Calu3 (cell line): ENCODE measurements at regions not wholly inside any gene's neighbourhood (a gene's known extent, or its start where the extent isn't known, plus 50 kb on each side); places are given as distances from the start of the nearest gene placed in this dataset.

ENCODE experiments used
- BruUV-seq: library from RNA; stranded (reverse); fragments of 400-500 nt; replicated peaks from 2 replicates; lab custom pipeline; 2021; lab: Mats Ljungman, UMichigan
- CTCF ChIA-PET: fragments of 300-600 bp; sonication (Branson Sonifier 250); formaldehyde crosslinking; loops from one replicate; lab custom pipeline; 2022; ENCODE audit warnings: antibody characterized with exemption; lab: Charles Lee
- DNase-seq: peaks from one replicate; pipeline ENCODE4 v3.0.0; 2022
- H3K27ac Mint-ChIP-seq: one replicate; pipeline ENCODE4 v1.8.0; 2022; ENCODE audit warnings: mixed read lengths; ENCODE audit not compliant: unreplicated experiment
- H3K27me3 Mint-ChIP-seq: one replicate; pipeline ENCODE4 v1.8.0; 2022; ENCODE audit warnings: mixed read lengths; ENCODE audit not compliant: unreplicated experiment
- H3K36me3 Mint-ChIP-seq: one replicate; pipeline ENCODE4 v1.8.0; 2022; ENCODE audit warnings: mild to moderate bottlenecking, moderate library complexity, mixed read lengths; ENCODE audit not compliant: insufficient read depth, unreplicated experiment
- H3K4me1 Mint-ChIP-seq: one replicate; pipeline ENCODE4 v1.8.0; 2022; ENCODE audit warnings: mild to moderate bottlenecking, low read depth, mixed read lengths; ENCODE audit not compliant: unreplicated experiment
- H3K4me3 Mint-ChIP-seq: one replicate; pipeline ENCODE4 v1.8.0; 2022; ENCODE audit warnings: mild to moderate bottlenecking, low read depth, moderate library complexity, mixed read lengths; ENCODE audit not compliant: unreplicated experiment
- H3K9me3 Mint-ChIP-seq: one replicate; pipeline ENCODE4 v1.8.0; 2022; ENCODE audit warnings: low read depth, mixed read lengths; ENCODE audit not compliant: unreplicated experiment
- intact Hi-C: fragments of 100-400 bp; cut with micrococcal nuclease; formaldehyde crosslinking; loops from one replicate; pipeline ENCODE4 v1.10.0; 2022; ENCODE audit not compliant: unreplicated experiment
- TF ChIP-seq, protein P1 (sequence below): fragments of 200-600 bp; IDR thresholded peaks from one replicate; pipeline ENCODE4 v1.8.0; 2022; ENCODE audit warnings: antibody characterized with exemption; ENCODE audit not compliant: unreplicated experiment

DNA sequence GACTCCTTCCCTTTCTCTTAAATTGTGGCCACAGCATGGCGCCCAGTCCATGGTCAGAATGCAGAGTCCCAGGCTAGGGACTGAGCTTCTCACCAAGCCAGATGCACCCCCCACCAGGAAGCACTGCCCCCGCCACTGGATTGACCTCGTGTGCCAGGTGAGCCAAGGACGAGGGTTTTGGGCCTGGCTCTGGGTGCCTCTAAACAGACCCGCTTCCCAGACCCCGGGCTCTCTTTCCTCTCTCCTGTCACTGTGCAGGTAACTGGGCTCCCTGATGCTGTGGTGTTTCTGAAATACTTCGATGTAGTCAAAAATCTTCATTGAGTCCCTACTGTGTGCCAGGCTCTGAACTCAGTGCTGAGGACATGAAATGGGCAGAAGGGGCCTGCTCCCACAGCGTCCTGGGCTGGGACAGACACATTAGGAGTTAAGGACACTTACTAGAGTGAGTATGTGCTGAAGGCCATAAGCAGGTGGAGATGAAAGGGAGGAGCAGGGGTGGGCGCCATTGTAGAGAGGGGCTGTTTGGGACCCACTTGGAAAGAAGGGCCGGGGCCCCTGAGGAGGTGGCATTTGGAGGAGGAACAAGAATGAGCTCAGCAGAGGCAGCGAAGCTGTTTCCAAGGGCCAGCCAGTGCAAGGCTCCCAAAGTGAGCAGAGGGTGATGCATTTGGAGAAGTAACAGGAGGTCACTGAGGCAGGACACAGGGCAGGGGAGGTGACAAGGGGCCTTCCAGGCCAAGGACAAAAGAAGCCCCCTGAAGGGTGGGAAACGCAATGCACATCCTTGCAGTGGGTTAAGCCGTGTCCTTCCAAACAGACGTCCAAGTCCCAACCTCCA is 217.1 kb downstream of the ANKRD60 start:
- TF ChIP-seq, protein P1, sequence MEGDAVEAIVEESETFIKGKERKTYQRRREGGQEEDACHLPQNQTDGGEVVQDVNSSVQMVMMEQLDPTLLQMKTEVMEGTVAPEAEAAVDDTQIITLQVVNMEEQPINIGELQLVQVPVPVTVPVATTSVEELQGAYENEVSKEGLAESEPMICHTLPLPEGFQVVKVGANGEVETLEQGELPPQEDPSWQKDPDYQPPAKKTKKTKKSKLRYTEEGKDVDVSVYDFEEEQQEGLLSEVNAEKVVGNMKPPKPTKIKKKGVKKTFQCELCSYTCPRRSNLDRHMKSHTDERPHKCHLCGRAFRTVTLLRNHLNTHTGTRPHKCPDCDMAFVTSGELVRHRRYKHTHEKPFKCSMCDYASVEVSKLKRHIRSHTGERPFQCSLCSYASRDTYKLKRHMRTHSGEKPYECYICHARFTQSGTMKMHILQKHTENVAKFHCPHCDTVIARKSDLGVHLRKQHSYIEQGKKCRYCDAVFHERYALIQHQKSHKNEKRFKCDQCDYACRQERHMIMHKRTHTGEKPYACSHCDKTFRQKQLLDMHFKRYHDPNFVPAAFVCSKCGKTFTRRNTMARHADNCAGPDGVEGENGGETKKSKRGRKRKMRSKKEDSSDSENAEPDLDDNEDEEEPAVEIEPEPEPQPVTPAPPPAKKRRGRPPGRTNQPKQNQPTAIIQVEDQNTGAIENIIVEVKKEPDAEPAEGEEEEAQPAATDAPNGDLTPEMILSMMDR, result no peak
- no peak for DNase-seq
- peak overlapping the region; percentile 55 for H3K27ac Mint-ChIP-seq
- peaks cover 25% of the 10 kb centered on the region for H3K36me3 Mint-ChIP-seq
- H3K27me3 Mint-ChIP-seq, result no peaks in the 10 kb centered on the region
- intact Hi-C loops, result no loop called here
- peaks cover 50% of the 10 kb centered on the region for H3K4me1 Mint-ChIP-seq
- CTCF ChIA-PET, result interaction anchor here (0.5 to 1.8 kb wide), 3 partner anchors 12 to 389 kb away, joined by 3 to 5 read pairs (median 3); no protein-coding TSS in a partner anchor
- peaks cover 3% of the 10 kb centered on the region for H3K9me3 Mint-ChIP-seq
- no peak overlapping the region for H3K4me3 Mint-ChIP-seq
- BruUV-seq, result no TSS peak

DNA sequence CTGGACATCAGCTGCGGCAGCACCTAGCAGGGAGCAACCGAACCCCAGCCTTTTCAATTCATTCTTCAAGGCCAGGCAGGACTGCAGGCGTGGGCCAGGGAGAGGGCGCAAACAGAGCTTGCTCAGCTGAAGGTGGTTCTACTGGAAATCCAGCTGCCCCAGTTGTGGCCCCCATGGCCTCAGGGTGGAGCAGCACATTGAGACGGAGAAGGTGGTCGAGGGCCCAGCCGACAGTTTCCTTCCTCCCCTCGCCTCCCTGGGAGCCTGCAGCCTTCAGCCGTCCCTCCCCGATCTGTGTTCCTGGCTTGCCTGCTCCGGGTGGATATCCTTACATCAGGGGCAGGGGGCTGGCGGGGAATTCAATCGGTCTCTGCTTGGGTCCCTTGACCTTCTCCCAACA is 217.8 kb downstream of the ANKRD60 start:
- H3K9me3 Mint-ChIP-seq, result peaks cover 1% of the 10 kb centered on the region
- TF ChIP-seq, protein P1, result no peak
- CTCF ChIA-PET, result interaction anchor here (0.5 to 1.8 kb wide), 3 partner anchors 11 to 388 kb away, joined by 3 to 5 read pairs (median 3); no protein-coding TSS in a partner anchor
- no TSS peak for BruUV-seq
- peaks cover 24% of the 10 kb centered on the region for H3K36me3 Mint-ChIP-seq
- no peaks in the 10 kb centered on the region for H3K27me3 Mint-ChIP-seq
- DNase-seq, result no peak
- H3K4me1 Mint-ChIP-seq, result peaks cover 44% of the 10 kb centered on the region
- H3K27ac Mint-ChIP-seq, result no peak overlapping the region
- intact Hi-C loops, result no loop called here
- H3K4me3 Mint-ChIP-seq, result no peak overlapping the region

DNA sequence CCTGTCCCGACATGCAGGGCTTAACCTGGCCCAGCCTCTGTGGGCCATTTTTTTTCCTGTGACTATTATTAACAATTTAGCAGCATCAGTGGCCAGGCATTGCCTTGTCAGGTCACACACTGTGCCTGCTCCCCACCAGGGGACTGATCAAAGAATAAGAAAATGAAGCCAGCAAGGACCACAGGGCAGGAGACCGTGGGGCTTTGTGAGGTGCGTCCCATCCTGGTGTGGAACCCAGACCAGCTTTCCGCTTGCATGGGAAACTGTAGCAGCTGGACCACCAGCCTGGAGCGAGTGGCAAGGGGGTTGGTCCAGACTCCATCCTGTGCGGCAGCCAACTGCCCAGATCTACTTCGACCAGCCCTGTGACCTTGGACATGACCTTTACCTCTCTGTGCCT is 218.3 kb downstream of the ANKRD60 start:
- CTCF ChIA-PET, result interaction anchor here (1.8 kb wide), 1 partner anchor 10 kb away, joined by 5 read pairs; no protein-coding TSS in a partner anchor
- Mint-ChIP-seq H3K4me1 (peaks cover 39% of the 10 kb centered on the region), H3K4me3 (no peak overlapping the region), H3K9me3 (no peaks in the 10 kb centered on the region), H3K27ac (no peak overlapping the region), H3K36me3 (peaks cover 24% of the 10 kb centered on the region), H3K27me3 (no peaks in the 10 kb centered on the region)
- TF ChIP-seq, protein P1, result no peak
- intact Hi-C loops, result no loop called here
- no TSS peak for BruUV-seq
- DNase-seq, result no peak

DNA sequence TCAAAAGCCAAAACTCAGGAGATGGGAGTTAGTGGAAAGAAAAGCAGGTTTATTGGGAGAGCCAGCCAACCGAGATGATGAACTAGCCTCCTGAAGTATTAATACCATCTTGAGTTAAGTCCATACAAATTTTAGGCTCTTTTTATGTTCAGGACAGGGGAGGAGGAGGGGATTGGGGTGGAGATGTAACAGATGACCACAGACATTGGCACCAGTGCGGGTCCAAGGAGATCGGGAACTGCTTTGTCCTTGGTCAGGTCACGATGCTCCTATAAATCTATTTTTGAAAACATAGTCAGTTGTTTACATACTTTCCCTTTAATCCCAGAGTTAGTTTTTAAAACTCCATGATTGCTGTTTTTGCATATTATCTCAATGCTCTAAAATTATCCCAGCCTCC is 219.6 kb downstream of the ANKRD60 start:
- no peak for DNase-seq
- intact Hi-C loops, result no loop called here
- TF ChIP-seq, protein P1, result no peak
- Mint-ChIP-seq H3K9me3 (no peaks in the 10 kb centered on the region), H3K27me3 (no peaks in the 10 kb centered on the region), H3K27ac (no peak overlapping the region), H3K4me3 (no peak overlapping the region), H3K4me1 (peaks cover 26% of the 10 kb centered on the region), H3K36me3 (peaks cover 11% of the 10 kb centered on the region)
- no TSS peak for BruUV-seq
- CTCF ChIA-PET, result no interaction called here
